ENCODE measurements at regions not wholly inside any gene's neighbourhood (a gene's known extent, or its start where the extent isn't known, plus 50 kb on each side); places are given as distances from the start of the nearest gene placed in this dataset.

GRCh38 chr4:110271986-110272385, 73.6 kb upstream of the ELOVL6 start:
- DNase-seq: no peak

- no peak for DNase-seq
Measured at GRCh38 chr4:110270492-110271197, 72.2 kb upstream of the ELOVL6 start.

- no peak for DNase-seq
Measured at GRCh38 chr4:110268790-110269189, 70.4 kb upstream of the ELOVL6 start.

DNA sequence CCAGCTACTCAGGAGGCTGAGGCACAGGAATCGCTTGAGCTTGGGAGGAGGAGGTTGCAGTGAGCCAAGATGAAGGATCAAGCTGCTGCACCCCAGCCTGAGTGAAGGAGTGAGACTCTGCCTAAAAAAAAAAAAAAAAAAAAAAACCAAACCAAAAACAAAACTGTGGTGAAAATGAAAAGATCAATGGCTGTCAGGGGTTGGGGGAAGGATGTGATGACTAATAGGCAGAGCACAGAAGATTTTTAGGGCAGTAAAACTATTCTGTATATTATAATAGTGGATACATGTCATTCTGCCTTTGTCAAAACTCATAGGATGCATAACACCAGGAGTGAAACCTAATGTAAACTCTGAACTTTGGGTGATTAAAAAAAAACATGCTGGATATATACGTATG, 69.9 kb upstream of the ELOVL6 start:
- DNase-seq: no peak

- no peak for DNase-seq
Measured at GRCh38 chr4:110266136-110266535, 67.7 kb upstream of the ELOVL6 start.

- DNase-seq: no peak
Measured at GRCh38 chr4:110265001-110265400, 66.6 kb upstream of the ELOVL6 start.

DNA sequence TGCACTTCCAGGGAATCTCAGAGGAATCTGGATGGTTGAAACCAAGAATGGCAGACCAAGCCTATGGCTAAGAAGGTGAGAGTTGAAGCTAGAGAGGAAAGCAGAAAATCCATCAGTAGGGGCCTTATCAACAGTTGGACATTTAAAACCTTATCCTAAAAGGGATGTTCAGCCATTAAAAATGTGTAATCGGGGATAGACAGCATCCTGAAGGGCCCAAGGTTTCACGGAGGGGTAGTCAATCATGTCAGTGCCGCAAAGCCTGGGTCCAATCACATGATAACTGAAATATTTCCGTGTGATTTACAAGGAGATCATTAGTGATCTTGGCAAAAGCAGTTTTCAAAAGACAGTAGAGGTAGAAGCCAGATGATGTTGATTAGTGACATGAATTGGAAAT, 61.9 kb upstream of the ELOVL6 start:
- DNase-seq: no peak

- DNase-seq: no peak
Measured at GRCh38 chr4:110250023-110250387, 51.6 kb upstream of the ELOVL6 start.

GRCh38 chr4:110248831-110249253, 50.4 kb upstream of the ELOVL6 start:
- DNase-seq: no peak

Measured in NCI-H748 treated with DMSO at 0.1 percent for 48 hours (cell line).